H9 (cell line): ENCODE measurements at regions not wholly inside any gene's neighbourhood (a gene's known extent, or its start where the extent isn't known, plus 50 kb on each side); places are given as distances from the start of the nearest gene placed in this dataset.

Source experiments
- DNase-seq: peaks from one replicate; pipeline ENCODE4 v3.0.0-alpha.2; 2017
- H2AFZ ChIP-seq: one replicate; pipeline ENCODE4 v1.6.1; 2013; ENCODE audit warnings: mild to moderate bottlenecking, low read length, control low read depth, moderate library complexity
- H2AK5ac ChIP-seq: 2 replicates; pipeline ENCODE4 v1.6.1; 2013; ENCODE audit warnings: low read length, control low read depth, mixed read lengths; ENCODE audit not compliant: insufficient read length
- H2BK120ac ChIP-seq: one replicate; pipeline ENCODE4 v1.6.1; 2013; ENCODE audit warnings: low read depth, mild to moderate bottlenecking, low read length, control low read depth, inconsistent platforms; ENCODE audit not compliant: poor library complexity, severe bottlenecking
- H2BK12ac ChIP-seq: 2 replicates; pipeline ENCODE4 v1.6.1; 2013; ENCODE audit warnings: low read length, control low read depth, mixed read lengths, low read depth; ENCODE audit not compliant: insufficient read length
- H2BK15ac ChIP-seq: 2 replicates; pipeline ENCODE4 v1.6.1; 2013; ENCODE audit warnings: low read depth, low read length, control low read depth
- H2BK20ac ChIP-seq: one replicate; pipeline ENCODE4 v1.6.1; 2013; ENCODE audit warnings: low read depth, mild to moderate bottlenecking, low read length, control low read depth, inconsistent platforms; ENCODE audit not compliant: poor library complexity, severe bottlenecking
- H2BK5ac ChIP-seq: 2 replicates; pipeline ENCODE4 v1.6.1; 2013; ENCODE audit warnings: low read length, control low read depth, mixed read lengths; ENCODE audit not compliant: insufficient read length
- H3K14ac ChIP-seq: 2 replicates; pipeline ENCODE4 v1.6.1; 2013; ENCODE audit warnings: low read length, control low read depth; ENCODE audit not compliant: insufficient read depth
- H3K18ac ChIP-seq: 2 replicates; pipeline ENCODE4 v1.6.1; 2013; ENCODE audit warnings: low read depth, mild to moderate bottlenecking, mixed read lengths, low read length, control low read depth; ENCODE audit not compliant: insufficient read length
- H3K23ac ChIP-seq: 2 replicates; pipeline ENCODE4 v1.6.1; 2013; ENCODE audit warnings: low read length, control low read depth, mixed read lengths, low read depth; ENCODE audit not compliant: insufficient read length
- H3K23me2 ChIP-seq: 2 replicates; pipeline ENCODE4 v1.6.1; 2013; ENCODE audit warnings: low read depth, mild to moderate bottlenecking, mixed read lengths, low read length, control low read depth; ENCODE audit not compliant: insufficient read length, poor library complexity, severe bottlenecking
- H3K27ac ChIP-seq: 2 replicates; pipeline ENCODE4 v1.5.1; 2013; ENCODE audit warnings: low read length, control low read depth, mixed read lengths, low read depth; ENCODE audit not compliant: insufficient read length
- H3K27me3 ChIP-seq: 2 replicates; pipeline ENCODE4 v1.6.1; 2013; ENCODE audit warnings: low read length, control low read depth, inconsistent platforms; ENCODE audit not compliant: insufficient read depth
- H3K4ac ChIP-seq: 2 replicates; pipeline ENCODE4 v1.6.1; 2013; ENCODE audit warnings: low read depth, mild to moderate bottlenecking, control low read depth, inconsistent platforms, low read length, moderate library complexity
- H3K4me1 ChIP-seq: 2 replicates; pipeline ENCODE4 v1.6.1; 2013; ENCODE audit warnings: low read length, control low read depth, inconsistent platforms; ENCODE audit not compliant: insufficient read depth
- H3K4me2 ChIP-seq: 2 replicates; pipeline ENCODE4 v1.6.1; 2013; ENCODE audit warnings: low read length, control low read depth, mixed read lengths; ENCODE audit not compliant: insufficient read length, insufficient read depth
- H3K56ac ChIP-seq: 2 replicates; pipeline ENCODE4 v1.6.1; 2013; ENCODE audit warnings: low read depth, mild to moderate bottlenecking, mixed read lengths, low read length, control low read depth; ENCODE audit not compliant: insufficient read length
- H3K79me1 ChIP-seq: 2 replicates; pipeline ENCODE4 v1.6.1; 2013; ENCODE audit warnings: low read depth, mild to moderate bottlenecking, moderate library complexity, low read length, control low read depth, inconsistent platforms; ENCODE audit not compliant: insufficient read depth, poor library complexity, severe bottlenecking
- H3K79me2 ChIP-seq: 2 replicates; pipeline ENCODE4 v1.6.1; 2013; ENCODE audit warnings: low read length, control low read depth, inconsistent platforms; ENCODE audit not compliant: insufficient read depth
- H3K9ac ChIP-seq: 2 replicates; pipeline ENCODE4 v1.6.1; 2013; ENCODE audit warnings: low read length, control low read depth, mixed read lengths; ENCODE audit not compliant: insufficient read length; ENCODE audit errors: extremely low read depth
- H3K9me3 ChIP-seq: one replicate; pipeline ENCODE4 v1.6.1; 2013; ENCODE audit warnings: low read depth, low read length, inconsistent platforms; ENCODE audit not compliant: control insufficient read depth
- H3T11ph ChIP-seq: one replicate; pipeline ENCODE4 v1.6.1; 2013; ENCODE audit warnings: mild to moderate bottlenecking, low read length, control low read depth, inconsistent platforms
- H4K20me1 ChIP-seq: one replicate; pipeline ENCODE4 v1.6.1; 2013; ENCODE audit not compliant: control insufficient read depth, insufficient read length, insufficient read depth
- H4K5ac ChIP-seq: 2 replicates; pipeline ENCODE4 v1.6.1; 2013; ENCODE audit warnings: low read depth, mild to moderate bottlenecking, mixed read lengths, low read length, control low read depth; ENCODE audit not compliant: insufficient read length
- H4K8ac ChIP-seq: replicated peaks from 2 replicates; pipeline ENCODE4 v1.6.1; 2013; ENCODE audit warnings: low read length, control low read depth, mixed read lengths, low read depth; ENCODE audit not compliant: insufficient read length
- H4K91ac ChIP-seq: 2 replicates; pipeline ENCODE4 v1.6.1; 2013; ENCODE audit warnings: low read depth, mild to moderate bottlenecking, moderate library complexity, mixed read lengths, low read length, control low read depth; ENCODE audit not compliant: insufficient read length
- H3K27ac Mint-ChIP-seq, 3 experiments: 2 replicates in 2 of 3; 3 replicates in 1 of 3; pipeline ENCODE4 v1.8.0; 2020 to 2021; ENCODE audit warnings: mixed read lengths in 3 of 3, mild to moderate bottlenecking in 1 of 3, moderate library complexity in 1 of 3
- H3K27me3 Mint-ChIP-seq: 2 replicates; pipeline ENCODE4 v1.8.0; 2021; ENCODE audit warnings: low read depth, mild to moderate bottlenecking, moderate library complexity, mixed read lengths
- H3K36me3 Mint-ChIP-seq, 3 experiments: 2 replicates in 2 of 3; 3 replicates in 1 of 3; pipeline ENCODE4 v1.8.0; 2020 to 2021; ENCODE audit warnings: low read depth in 3 of 3, mixed read lengths in 3 of 3; ENCODE audit not compliant: insufficient read depth in 1 of 3
- H3K4me1 Mint-ChIP-seq, 2 experiments: 2 replicates each; pipeline ENCODE4 v1.8.0; 2020; ENCODE audit warnings: mixed read lengths in 2 of 2
- H3K4me3 Mint-ChIP-seq, 2 experiments: 2 replicates in 1 of 2; 3 replicates in 1 of 2; pipeline ENCODE4 v1.8.0; 2020 to 2021; ENCODE audit warnings: mild to moderate bottlenecking in 2 of 2, mixed read lengths in 2 of 2, moderate library complexity in 1 of 2
- H3K9me3 Mint-ChIP-seq, 2 experiments: 2 replicates in 1 of 2; 3 replicates in 1 of 2; pipeline ENCODE4 v1.8.0; 2020; ENCODE audit warnings: mild to moderate bottlenecking in 2 of 2, mixed read lengths in 2 of 2, moderate library complexity in 1 of 2
- CTCF ChIP-seq: fragments of 200-600 bp; sonication (generic); conservative IDR thresholded peaks from 3 replicates; pipeline ENCODE4 v1.8.0; 2021; ENCODE audit warnings: antibody characterized with exemption, mild to moderate bottlenecking
- WGBS: extraction: QIAGEN DNeasy Blood & Tissue Kit; methylation state at CpG from one replicate; pipeline ENCODE4 v1.1.7; 2013; ENCODE audit warnings: missing lambda C conversion rate, low lambda C conversion rate, mixed read lengths; ENCODE audit not compliant: insufficient read length; ENCODE audit errors: extremely low coverage; 5-methylcytosine and 5-hydroxymethylcytosine counted together

DNA sequence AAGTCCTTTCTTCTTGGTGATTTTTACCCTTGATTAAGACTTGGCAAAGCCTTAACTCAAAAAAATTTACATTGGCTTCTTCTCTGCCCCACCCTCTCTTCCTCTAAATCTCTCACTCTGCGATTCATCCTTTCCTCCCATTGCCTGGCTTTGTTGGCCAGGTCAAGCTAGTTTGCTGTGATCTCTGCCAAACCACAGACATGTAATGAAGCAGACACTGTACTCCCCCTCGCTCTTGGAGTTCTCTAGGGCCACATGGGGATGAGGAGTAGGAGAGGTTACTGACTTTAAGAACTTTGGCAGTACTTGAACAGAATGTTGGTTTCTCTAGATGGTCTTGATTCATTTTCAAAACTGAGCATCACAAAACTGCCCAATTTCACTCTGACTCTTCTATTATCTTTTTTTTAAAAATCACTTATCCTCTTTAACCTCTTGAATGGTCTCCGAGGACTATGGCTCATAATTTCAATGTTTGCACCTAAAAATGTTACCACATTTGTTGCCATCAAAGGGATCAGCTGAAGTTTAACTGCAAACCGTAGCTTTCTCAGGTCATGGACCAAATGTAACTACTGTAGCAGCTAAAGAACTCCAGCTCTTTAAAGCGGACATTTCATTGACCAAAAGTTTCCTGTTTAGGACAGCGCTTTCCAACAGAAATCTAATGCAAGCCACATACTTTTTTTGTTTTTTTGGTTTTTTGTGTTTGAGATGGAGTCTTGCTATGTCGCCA, 62.7 kb upstream of the IPO9 start:
- no peaks in the 10 kb centered on the region for H3K9me3 ChIP-seq
- WGBS = no CpG with 5 or more reads among the region's 7 CpGs
- no peak for DNase-seq
- H2BK120ac ChIP-seq = no peak overlapping the region
- H3K18ac ChIP-seq = no peak overlapping the region
- H3K56ac ChIP-seq = no peak overlapping the region
- H2BK12ac ChIP-seq = no peak overlapping the region
- no peak overlapping the region for H2BK5ac ChIP-seq
- H3K23ac ChIP-seq = no peak overlapping the region
- TF ChIP-seq CTCF = no peak
- no peak overlapping the region for H3K4me3 Mint-ChIP-seq
- no peak overlapping the region for H2AFZ ChIP-seq
- no peak overlapping the region for H3T11ph ChIP-seq
- no peak overlapping the region for H3K4me2 ChIP-seq
- peak overlapping the region in 1 of 3 experiments; percentile 45; a peak in 2 of 7 replicates for H3K27ac Mint-ChIP-seq
- H3K27me3 ChIP-seq = no peaks in the 10 kb centered on the region
- H3K23me2 ChIP-seq = no peaks in the 10 kb centered on the region
- H3K27ac ChIP-seq = no peak overlapping the region
- H2BK20ac ChIP-seq = no peak overlapping the region
- peaks cover 12 to 20% of the 10 kb centered on the region in 2 experiments for H3K4me1 Mint-ChIP-seq
- no peaks in the 10 kb centered on the region for H3K79me1 ChIP-seq
- H3K36me3 Mint-ChIP-seq = peaks cover 0 to 14% (median 3%) of the 10 kb centered on the region in 3 experiments; a peak in 3 of 7 replicates
- no peak overlapping the region for H2AK5ac ChIP-seq
- H4K8ac ChIP-seq = no peak overlapping the region
- no peak overlapping the region for H4K5ac ChIP-seq
- H3K9ac ChIP-seq = no peak overlapping the region
- H4K91ac ChIP-seq = no peak overlapping the region
- no peak overlapping the region for H2BK15ac ChIP-seq
- H3K79me2 ChIP-seq = no peaks in the 10 kb centered on the region
- H3K27me3 Mint-ChIP-seq = no peaks in the 10 kb centered on the region
- H3K4me1 ChIP-seq = no peaks in the 10 kb centered on the region
- H4K20me1 ChIP-seq = no peaks in the 10 kb centered on the region
- no peak overlapping the region for H3K14ac ChIP-seq
- H3K9me3 Mint-ChIP-seq = peaks cover 12% of the 10 kb centered on the region in 2 experiments; a peak in 4 of 5 replicates
- no peak overlapping the region for H3K4ac ChIP-seq
